Keratinocyte (primary cell): ENCODE measurements at regions not wholly inside any gene's neighbourhood (a gene's known extent, or its start where the extent isn't known, plus 50 kb on each side); places are given as distances from the start of the nearest gene placed in this dataset.

ENCODE experiments used
- DNase-seq: peaks from one replicate; pipeline ENCODE4 v3.0.0-alpha.2; 2011; ENCODE audit warnings: low read depth, missing footprints, low spot score
- FAIRE-seq: peaks from 2 replicates; lab custom pipeline; 2011; peaks lifted over from hg19 to GRCh38; lab: Jason Lieb, UNC
- H2AFZ ChIP-seq: 2 replicates; pipeline ENCODE4 v1.6.0; 2012; ENCODE audit warnings: low read length, control low read depth, inconsistent platforms; ENCODE audit not compliant: control insufficient read depth
- H3K27ac ChIP-seq: 2 replicates; pipeline ENCODE4 v1.5.1; 2011; ENCODE audit warnings: low read length; ENCODE audit not compliant: control insufficient read depth, insufficient read depth
- H3K27me3 ChIP-seq: 3 replicates; pipeline ENCODE4 v1.6.0; 2011; ENCODE audit warnings: low read length; ENCODE audit not compliant: control insufficient read depth, insufficient read depth; ENCODE audit errors: extremely low read depth
- H3K36me3 ChIP-seq, 2 experiments: 2 replicates in 1 of 2; 3 replicates in 1 of 2; pipeline ENCODE4 v1.5.1; 2011; ENCODE audit warnings: low read length in 2 of 2, mild to moderate bottlenecking in 1 of 2; ENCODE audit not compliant: control insufficient read depth in 2 of 2, insufficient read depth in 2 of 2; ENCODE audit errors: extremely low read depth in 1 of 2
- H3K4me1 ChIP-seq: 3 replicates; pipeline ENCODE4 v1.5.1; 2011; ENCODE audit warnings: low read length; ENCODE audit not compliant: control insufficient read depth, insufficient read depth; ENCODE audit errors: extremely low read depth
- H3K4me2 ChIP-seq: 3 replicates; pipeline ENCODE4 v1.6.0; 2011; ENCODE audit warnings: low read depth, low read length; ENCODE audit not compliant: control insufficient read depth, insufficient read depth; ENCODE audit errors: extremely low read depth
- H3K4me3 ChIP-seq, 3 experiments: fragments of 200-600 bp in 1 of 3; sonication (generic) in 1 of 3; 2 replicates in 2 of 3; 3 replicates in 1 of 3; pipeline ENCODE4 v1.5.1; 2011 to 2016; ENCODE audit warnings: low read length in 3 of 3, mild to moderate bottlenecking in 3 of 3, control low read depth in 2 of 3, inconsistent platforms in 1 of 3, low read depth in 1 of 3, mixed read lengths in 1 of 3, mixed run types in 1 of 3, moderate library complexity in 1 of 3; ENCODE audit not compliant: control insufficient read depth in 2 of 3, insufficient read depth in 2 of 3; ENCODE audit errors: extremely low read depth in 1 of 3
- H3K79me2 ChIP-seq: 2 replicates; pipeline ENCODE4 v1.6.0; 2012; ENCODE audit warnings: low read length; ENCODE audit not compliant: control insufficient read depth, insufficient read depth
- H3K9ac ChIP-seq: 3 replicates; pipeline ENCODE4 v1.6.0; 2011; ENCODE audit warnings: low read length; ENCODE audit not compliant: control insufficient read depth, insufficient read depth; ENCODE audit errors: extremely low read depth
- H3K9me1 ChIP-seq: 3 replicates; pipeline ENCODE4 v1.6.0; 2011; ENCODE audit warnings: low read length; ENCODE audit not compliant: control insufficient read depth, insufficient read depth; ENCODE audit errors: extremely low read depth
- H3K9me3 ChIP-seq: 2 replicates; pipeline ENCODE4 v1.5.1; 2012; ENCODE audit warnings: low read depth, low read length; ENCODE audit not compliant: control insufficient read depth
- H4K20me1 ChIP-seq: 3 replicates; pipeline ENCODE4 v1.6.0; 2011; ENCODE audit warnings: low read length; ENCODE audit not compliant: control insufficient read depth, insufficient read depth; ENCODE audit errors: extremely low read depth
- CTCF ChIP-seq, 3 experiments: IDR thresholded peaks in 1 of 3; conservative IDR thresholded peaks in 1 of 3; optimal IDR thresholded peaks in 1 of 3; 2 replicates in 2 of 3; 3 replicates in 1 of 3; pipeline versions ENCODE3 to v1.5.1; 2011; ENCODE audit warnings: low read length in 3 of 3, mild to moderate bottlenecking in 3 of 3, moderate library complexity in 2 of 3, control low read depth in 1 of 3, inconsistent platforms in 1 of 3; ENCODE audit not compliant: insufficient read depth in 2 of 3; ENCODE audit errors: extremely low read depth in 1 of 3
- EZH2 ChIP-seq: IDR thresholded peaks from one replicate; pipeline ENCODE4 v1.6.1; 2012; ENCODE audit warnings: inconsistent platforms, mild to moderate bottlenecking, low read length, moderate library complexity
- dilution Hi-C: fragments of 300-500 bp; cut with MboI; formaldehyde crosslinking; loops from one replicate; pipeline ENCODE4 v1.7.0; 2020; ENCODE audit warnings: low sequenced_read_pairs; ENCODE audit not compliant: extremely low pct_ligation_motif_present

GRCh38 chr14:76927971-76928700 lies 100.4 kb downstream of the IRF2BPL start:
- FAIRE-seq = no peak
- Histone ChIP-seq H3K9ac (no peak overlapping the region), H3K9me1 (peaks cover 3% of the 10 kb centered on the region), H3K27ac (peak overlapping the region; percentile 22), H2AFZ (no peak overlapping the region), H3K36me3 (no peaks in the 10 kb centered on the region), H3K9me3 (no peaks in the 10 kb centered on the region), H3K27me3 (no peaks in the 10 kb centered on the region), H3K4me3 (no peak overlapping the region), H3K79me2 (no peaks in the 10 kb centered on the region), H3K4me1 (peaks cover 39% of the 10 kb centered on the region), H3K4me2 (peak overlapping the region; percentile 44), H4K20me1 (no peaks in the 10 kb centered on the region)
- TF ChIP-seq EZH2 (no peak), CTCF (optimal IDR thresholded peaks at IDR 0.05 in 1 of 3, IDR thresholded peaks at IDR 0.05 in 1 of 3, conservative IDR thresholded peaks at IDR 0.05 in 1 of 3; ENCODE audit: extremely low read depth in 1 of 3, insufficient read depth in 2 of 3, low read length in 3 of 3) (no peak)
- dilution Hi-C loops = no loop called here
- DNase-seq = no peak

GRCh38 chr14:76926521-76927251 lies 100.5 kb downstream of the LRRC74A start:
- no peaks in the 10 kb centered on the region for H4K20me1 ChIP-seq
- no peaks in the 10 kb centered on the region for H3K27me3 ChIP-seq
- peaks cover 3% of the 10 kb centered on the region for H3K9me1 ChIP-seq
- H2AFZ ChIP-seq = peak overlapping the region; percentile 56
- H3K9ac ChIP-seq = peak overlapping the region; percentile 56
- DNase-seq (no peak), FAIRE-seq (peak; percentile 66)
- no peaks in the 10 kb centered on the region for H3K79me2 ChIP-seq
- H3K27ac ChIP-seq = peak overlapping the region; percentile 74
- H3K4me2 ChIP-seq = peak overlapping the region; percentile 49
- dilution Hi-C loops = no loop called here
- H3K4me3 ChIP-seq = no peak overlapping the region
- H3K36me3 ChIP-seq = no peaks in the 10 kb centered on the region
- no peaks in the 10 kb centered on the region for H3K9me3 ChIP-seq
- peaks cover 39% of the 10 kb centered on the region for H3K4me1 ChIP-seq
- TF ChIP-seq CTCF (optimal IDR thresholded peaks at IDR 0.05 in 1 of 3, IDR thresholded peaks at IDR 0.05 in 1 of 3, conservative IDR thresholded peaks at IDR 0.05 in 1 of 3; ENCODE audit: extremely low read depth in 1 of 3, insufficient read depth in 2 of 3, low read length in 3 of 3) = no peak
- TF ChIP-seq EZH2 = no peak
